Activated CD4-positive, alpha-beta T cell treated with anti-CD3 and anti-CD28 coated beads for 36 hours (primary cell): ENCODE measurements at regions not wholly inside any gene's neighbourhood (a gene's known extent, or its start where the extent isn't known, plus 50 kb on each side); places are given as distances from the start of the nearest gene placed in this dataset.

ENCODE experiments used
- ATAC-seq: fragments of 200-7000 bp; cut with Tn5 transposase; one replicate; pipeline ENCODE4 v1.10.0; 2021; ENCODE audit warnings: mild to moderate bottlenecking, moderate library complexity
- CTCF ChIA-PET: fragments of 350-600 bp; sonication (Branson Sonifier 250); formaldehyde crosslinking; loops from one replicate; lab custom pipeline; 2021; ENCODE audit warnings: antibody characterized with exemption; lab: Charles Lee
- POLR2A ChIA-PET: fragments of 350-600 bp; sonication (Branson Sonifier 250); formaldehyde crosslinking; loops from one replicate; lab custom pipeline; 2021; ENCODE audit warnings: antibody characterized with exemption, inconsistent platforms; lab: Charles Lee
- DNase-seq: peaks from one replicate; pipeline ENCODE4 v3.0.0-alpha.2; 2020
- H3K27ac Mint-ChIP-seq: one replicate; pipeline ENCODE4 v1.8.0; 2021; ENCODE audit warnings: mixed read lengths
- H3K27me3 Mint-ChIP-seq: one replicate; pipeline ENCODE4 v1.8.0; 2021; ENCODE audit warnings: mixed read lengths
- H3K36me3 Mint-ChIP-seq: one replicate; pipeline ENCODE4 v1.8.0; 2021; ENCODE audit warnings: low read depth, mixed read lengths
- H3K4me1 Mint-ChIP-seq: one replicate; pipeline ENCODE4 v1.8.0; 2021; ENCODE audit warnings: mixed read lengths
- H3K4me3 Mint-ChIP-seq: one replicate; pipeline ENCODE4 v1.8.0; 2021; ENCODE audit warnings: mild to moderate bottlenecking, moderate library complexity, mixed read lengths
- H3K9me3 Mint-ChIP-seq: one replicate; pipeline ENCODE4 v1.8.0; 2021; ENCODE audit warnings: low read depth, mixed read lengths
- intact Hi-C, 2 experiments: fragments of 100-400 bp; cut with DNase I in 1 of 2; cut with micrococcal nuclease in 1 of 2; formaldehyde crosslinking; loops; one replicate each; pipeline versions ENCODE4 v1.14.2 to v1.15.1; 2022 to 2024; cut with DNase I, micrococcal nuclease

- H3K27ac Mint-ChIP-seq: no peak overlapping the region
- no peak for ATAC-seq
- no peak overlapping the region for H3K4me3 Mint-ChIP-seq
- intact Hi-C loops: no loop called here
- DNase-seq: no peak
- no peaks in the 10 kb centered on the region for H3K4me1 Mint-ChIP-seq
- H3K36me3 Mint-ChIP-seq: no peaks in the 10 kb centered on the region
- POLR2A ChIA-PET: no interaction called here
- CTCF ChIA-PET: no interaction called here
- no peaks in the 10 kb centered on the region for H3K9me3 Mint-ChIP-seq
- no peaks in the 10 kb centered on the region for H3K27me3 Mint-ChIP-seq
These were observed 134.4 kb downstream of the TUSC1 start for GRCh38 chr9:25543806-25544205.

- Mint-ChIP-seq H3K9me3 (no peaks in the 10 kb centered on the region), H3K27me3 (no peaks in the 10 kb centered on the region), H3K4me3 (no peak overlapping the region), H3K4me1 (no peaks in the 10 kb centered on the region), H3K36me3 (no peaks in the 10 kb centered on the region), H3K27ac (no peak overlapping the region)
- ATAC-seq: no peak
- intact Hi-C loops: no loop called here
- POLR2A ChIA-PET: no interaction called here
- CTCF ChIA-PET: no interaction called here
- DNase-seq: no peak
These were observed 135.9 kb downstream of the TUSC1 start for GRCh38 chr9:25542319-25542718.

- H3K4me1 Mint-ChIP-seq: no peaks in the 10 kb centered on the region
- POLR2A ChIA-PET: no interaction called here
- no peak overlapping the region for H3K27ac Mint-ChIP-seq
- peaks cover 7% of the 10 kb centered on the region for H3K9me3 Mint-ChIP-seq
- H3K36me3 Mint-ChIP-seq: no peaks in the 10 kb centered on the region
- no peak overlapping the region for H3K4me3 Mint-ChIP-seq
- intact Hi-C loops: no loop called here
- H3K27me3 Mint-ChIP-seq: no peaks in the 10 kb centered on the region
- CTCF ChIA-PET: no interaction called here
- ATAC-seq: no peak
- no peak for DNase-seq
These were observed 140.4 kb downstream of the TUSC1 start for GRCh38 chr9:25537808-25538207.

- H3K27me3 Mint-ChIP-seq: no peaks in the 10 kb centered on the region
- ChIA-PET CTCF (no interaction called here), POLR2A (no interaction called here)
- no peak overlapping the region for H3K27ac Mint-ChIP-seq
- DNase-seq (no peak), ATAC-seq (no peak)
- no peaks in the 10 kb centered on the region for H3K4me1 Mint-ChIP-seq
- intact Hi-C loops: no loop called here
- no peaks in the 10 kb centered on the region for H3K36me3 Mint-ChIP-seq
- peaks cover 11% of the 10 kb centered on the region for H3K9me3 Mint-ChIP-seq
- H3K4me3 Mint-ChIP-seq: no peak overlapping the region
These were observed 159.0 kb downstream of the TUSC1 start for GRCh38 chr9:25519286-25519685.

GRCh38 chr9:25517701-25518100, 160.5 kb downstream of the TUSC1 start:
- no peak overlapping the region for H3K4me3 Mint-ChIP-seq
- DNase-seq (no peak), ATAC-seq (no peak)
- intact Hi-C loops: no loop called here
- H3K27me3 Mint-ChIP-seq: no peaks in the 10 kb centered on the region
- ChIA-PET CTCF (interaction anchor here (0.6 to 0.8 kb wide), 2 partner anchors 11 to 234 kb away, joined by 3 to 5 read pairs; no protein-coding TSS in a partner anchor), POLR2A (no interaction called here)
- H3K9me3 Mint-ChIP-seq: peaks cover 18% of the 10 kb centered on the region
- no peaks in the 10 kb centered on the region for H3K4me1 Mint-ChIP-seq
- no peak overlapping the region for H3K27ac Mint-ChIP-seq
- no peaks in the 10 kb centered on the region for H3K36me3 Mint-ChIP-seq

GRCh38 chr9:25513509-25514033, 164.7 kb downstream of the TUSC1 start:
- ChIA-PET POLR2A (no interaction called here), CTCF (no interaction called here)
- no peaks in the 10 kb centered on the region for H3K27me3 Mint-ChIP-seq
- no peak overlapping the region for H3K4me3 Mint-ChIP-seq
- no peaks in the 10 kb centered on the region for H3K36me3 Mint-ChIP-seq
- no peaks in the 10 kb centered on the region for H3K4me1 Mint-ChIP-seq
- intact Hi-C loops: no loop called here
- ATAC-seq (no peak), DNase-seq (no peak)
- no peak overlapping the region for H3K27ac Mint-ChIP-seq
- peaks cover 14% of the 10 kb centered on the region for H3K9me3 Mint-ChIP-seq

GRCh38 chr9:25505644-25506043, 172.6 kb downstream of the TUSC1 start:
- ChIA-PET POLR2A (no interaction called here), CTCF (no interaction called here)
- peaks cover 27% of the 10 kb centered on the region for H3K9me3 Mint-ChIP-seq
- H3K4me1 Mint-ChIP-seq: no peaks in the 10 kb centered on the region
- intact Hi-C loops: no loop called here
- H3K4me3 Mint-ChIP-seq: no peak overlapping the region
- ATAC-seq (no peak), DNase-seq (no peak)
- no peaks in the 10 kb centered on the region for H3K27me3 Mint-ChIP-seq
- H3K27ac Mint-ChIP-seq: no peak overlapping the region
- H3K36me3 Mint-ChIP-seq: no peaks in the 10 kb centered on the region

GRCh38 chr9:25481372-25481771, 196.9 kb downstream of the TUSC1 start:
- DNase-seq: no peak
- intact Hi-C loops: no loop called here
- ChIA-PET POLR2A (no interaction called here), CTCF (no interaction called here)
- Mint-ChIP-seq H3K27ac (no peak overlapping the region), H3K36me3 (no peaks in the 10 kb centered on the region), H3K4me1 (no peaks in the 10 kb centered on the region), H3K27me3 (no peaks in the 10 kb centered on the region), H3K9me3 (peaks cover 13% of the 10 kb centered on the region), H3K4me3 (no peak overlapping the region)
- ATAC-seq: no peak

- intact Hi-C loops: no loop called here
- Mint-ChIP-seq H3K27ac (no peak overlapping the region), H3K4me3 (no peak overlapping the region), H3K27me3 (no peaks in the 10 kb centered on the region), H3K9me3 (peaks cover 9% of the 10 kb centered on the region), H3K4me1 (no peaks in the 10 kb centered on the region), H3K36me3 (no peaks in the 10 kb centered on the region)
- ChIA-PET CTCF (no interaction called here), POLR2A (no interaction called here)
- ATAC-seq: no peak
- no peak for DNase-seq
These were observed 197.5 kb downstream of the TUSC1 start for GRCh38 chr9:25480696-25481095.

GRCh38 chr9:25472681-25473080, 205.6 kb downstream of the TUSC1 start:
- peaks cover 27% of the 10 kb centered on the region for H3K9me3 Mint-ChIP-seq

GRCh38 chr9:25472085-25472607, 206.1 kb downstream of the TUSC1 start:
- H3K4me1 Mint-ChIP-seq: no peaks in the 10 kb centered on the region
- H3K27ac Mint-ChIP-seq: no peak overlapping the region
- H3K9me3 Mint-ChIP-seq: peaks cover 25% of the 10 kb centered on the region
- DNase-seq: no peak
- no peaks in the 10 kb centered on the region for H3K27me3 Mint-ChIP-seq
- CTCF ChIA-PET: no interaction called here
- intact Hi-C loops: no loop called here
- no peaks in the 10 kb centered on the region for H3K36me3 Mint-ChIP-seq
- H3K4me3 Mint-ChIP-seq: no peak overlapping the region
- ATAC-seq: no peak
- POLR2A ChIA-PET: no interaction called here

More at GRCh38 chr9:25472681-25473080, 205.6 kb downstream of the TUSC1 start:
- ChIA-PET POLR2A (no interaction called here), CTCF (no interaction called here)
- no peak for DNase-seq
- no peak overlapping the region for H3K27ac Mint-ChIP-seq
- no peak overlapping the region for H3K4me3 Mint-ChIP-seq
- no peaks in the 10 kb centered on the region for H3K27me3 Mint-ChIP-seq
- no peaks in the 10 kb centered on the region for H3K36me3 Mint-ChIP-seq
- no peaks in the 10 kb centered on the region for H3K4me1 Mint-ChIP-seq
- ATAC-seq: no peak
- intact Hi-C loops: no loop called here

- intact Hi-C loops: no loop called here
- no peaks in the 10 kb centered on the region for H3K36me3 Mint-ChIP-seq
- peaks cover 8% of the 10 kb centered on the region for H3K9me3 Mint-ChIP-seq
These were observed 216.8 kb downstream of the TUSC1 start for GRCh38 chr9:25461416-25461815.

More at GRCh38 chr9:25461416-25461815, 216.8 kb downstream of the TUSC1 start:
- Mint-ChIP-seq H3K27me3 (no peaks in the 10 kb centered on the region), H3K4me3 (no peak overlapping the region), H3K4me1 (no peaks in the 10 kb centered on the region), H3K27ac (no peak overlapping the region)
- POLR2A ChIA-PET: no interaction called here
- ATAC-seq (no peak), DNase-seq (no peak)
- CTCF ChIA-PET: interaction anchor here (0.7 kb wide), 1 partner anchor 629 kb away, joined by 3 read pairs; no protein-coding TSS in a partner anchor
